Ishikawa (cell line): ENCODE measurements at regions not wholly inside any gene's neighbourhood (a gene's known extent, or its start where the extent isn't known, plus 50 kb on each side); places are given as distances from the start of the nearest gene placed in this dataset.

Experiments
- EP300 ChIP-seq: IDR thresholded peaks from 2 replicates; pipeline ENCODE4 v1.6.1; 2012; ENCODE audit warnings: borderline replicate concordance
- RAD21 ChIP-seq: IDR thresholded peaks from 2 replicates; pipeline ENCODE4 v1.6.1; 2012; ENCODE audit warnings: low read depth
- REST ChIP-seq: IDR thresholded peaks from 2 replicates; pipeline ENCODE4 v1.6.1; 2012; ENCODE audit warnings: low read depth, mild to moderate bottlenecking
- TAF1 ChIP-seq: IDR thresholded peaks from 2 replicates; pipeline ENCODE4 v1.6.1; 2012; ENCODE audit warnings: low read depth, mild to moderate bottlenecking
- YY1 ChIP-seq: IDR thresholded peaks from 2 replicates; pipeline ENCODE4 v1.6.1; 2012; ENCODE audit warnings: low read depth
- TF ChIP-seq, protein P1 (sequence below): IDR thresholded peaks from 2 replicates; pipeline ENCODE4 v1.6.1; 2012

DNA sequence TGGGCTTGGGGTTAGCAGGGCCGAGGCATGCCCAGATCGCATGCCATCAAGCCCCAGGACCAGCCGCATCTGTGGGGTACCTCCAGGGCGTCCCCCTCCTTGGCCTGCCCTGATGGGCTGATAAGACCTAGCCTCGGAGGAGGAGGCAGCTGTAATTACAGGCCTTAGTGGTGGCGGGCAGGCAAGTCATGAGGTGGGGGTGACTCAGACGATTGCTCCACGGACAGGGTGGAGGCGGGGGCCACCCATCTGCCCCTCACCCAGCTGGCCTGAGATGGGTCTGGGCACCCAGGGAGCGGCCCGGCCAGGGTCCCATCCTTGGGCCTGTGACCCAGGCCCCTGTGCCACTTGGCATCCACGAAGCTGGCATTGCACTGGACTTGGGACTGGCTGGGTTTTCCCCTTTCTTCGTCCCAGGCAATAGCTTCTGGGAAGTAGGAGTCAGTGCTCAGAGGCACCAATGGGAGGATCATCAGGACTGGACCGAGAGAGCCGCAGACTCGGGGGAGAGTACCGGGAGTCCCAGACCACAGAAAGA, 57.5 kb downstream of the CEBPB start:
- TF ChIP-seq TAF1 (no peak), EP300 (no peak), REST (no peak), RAD21 (no peak), YY1 (no peak)
- TF ChIP-seq, protein P1, sequence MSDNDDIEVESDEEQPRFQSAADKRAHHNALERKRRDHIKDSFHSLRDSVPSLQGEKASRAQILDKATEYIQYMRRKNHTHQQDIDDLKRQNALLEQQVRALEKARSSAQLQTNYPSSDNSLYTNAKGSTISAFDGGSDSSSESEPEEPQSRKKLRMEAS: no peak
